H1 (cell line): ENCODE measurements at regions not wholly inside any gene's neighbourhood (a gene's known extent, or its start where the extent isn't known, plus 50 kb on each side); places are given as distances from the start of the nearest gene placed in this dataset.

Source experiments
- CTCF ChIA-PET: fragments of 300-600 bp; sonication (Branson Sonifier 250); formaldehyde crosslinking; loops from one replicate; lab custom pipeline; 2021; ENCODE audit not compliant: partially characterized antibody; lab: Charles Lee
- POLR2A ChIA-PET: fragments of 300-600 bp; sonication (Branson Sonifier 250); formaldehyde crosslinking; loops from one replicate; lab custom pipeline; 2021; ENCODE audit warnings: inconsistent platforms; ENCODE audit not compliant: partially characterized antibody; lab: Charles Lee
- DNase-seq, 2 experiments: peaks; one replicate each; pipeline versions ENCODE4 v3.0.0 to v3.0.0-alpha.2; 2010 to 2022; ENCODE audit warnings: low spot score in 2 of 2, low read depth in 1 of 2, mixed read lengths in 1 of 2
- FAIRE-seq: peaks from 2 replicates; lab custom pipeline; 2011; peaks lifted over from hg19 to GRCh38; lab: Jason Lieb, UNC
- H2AFZ ChIP-seq: 2 replicates; pipeline ENCODE4 v1.8.1; 2012; ENCODE audit warnings: low read length, inconsistent platforms
- H2AK5ac ChIP-seq: 2 replicates; pipeline ENCODE4 v1.6.1; 2013; ENCODE audit warnings: low read depth, low read length
- H2BK120ac ChIP-seq: replicated peaks from 2 replicates; pipeline ENCODE3; 2013; ENCODE audit warnings: low read depth, low read length, inconsistent platforms
- H2BK12ac ChIP-seq: 2 replicates; pipeline ENCODE4 v1.6.1; 2013; ENCODE audit warnings: low read depth, low read length
- H2BK15ac ChIP-seq: 2 replicates; pipeline ENCODE4 v1.6.1; 2013; ENCODE audit warnings: low read length
- H2BK20ac ChIP-seq: 2 replicates; pipeline ENCODE4 v1.6.1; 2013; ENCODE audit warnings: low read length
- H2BK5ac ChIP-seq: 2 replicates; pipeline ENCODE4 v1.6.1; 2013; ENCODE audit warnings: low read depth, low read length
- H3K14ac ChIP-seq: 2 replicates; pipeline ENCODE4 v1.6.1; 2013; ENCODE audit warnings: inconsistent platforms; ENCODE audit not compliant: insufficient read length
- H3K18ac ChIP-seq: 2 replicates; pipeline ENCODE4 v1.6.1; 2013; ENCODE audit warnings: low read length; ENCODE audit errors: extremely low read depth
- H3K23ac ChIP-seq: 2 replicates; pipeline ENCODE4 v1.6.1; 2013; ENCODE audit warnings: inconsistent platforms; ENCODE audit not compliant: insufficient read length
- H3K23me2 ChIP-seq: 2 replicates; pipeline ENCODE4 v1.6.1; 2013; ENCODE audit warnings: low read depth, low read length
- H3K27ac ChIP-seq: 2 replicates; pipeline ENCODE4 v1.6.1; 2011; ENCODE audit warnings: low read depth, low read length, inconsistent platforms
- H3K27me3 ChIP-seq, 4 experiments: replicated peaks in 1 of 4; 1 replicate in 1 of 4; 2 replicates in 3 of 4; pipeline versions ENCODE4 v1.6.1 to v1.8.1; 2011 to 2013; ENCODE audit warnings: low read length in 3 of 4, mild to moderate bottlenecking in 3 of 4, inconsistent platforms in 2 of 4, mixed read lengths in 2 of 4, moderate library complexity in 1 of 4; ENCODE audit not compliant: control insufficient read depth in 3 of 4, insufficient read depth in 3 of 4; ENCODE audit errors: extremely low read depth in 1 of 4
- H3K36me3 ChIP-seq, 4 experiments: 2 replicates each; pipeline versions ENCODE4 v1.6.1 to v1.8.1; 2011 to 2013; ENCODE audit warnings: mild to moderate bottlenecking in 4 of 4, low read length in 3 of 4, moderate library complexity in 2 of 4, control low read depth in 1 of 4, inconsistent platforms in 1 of 4; ENCODE audit not compliant: insufficient read depth in 4 of 4, control insufficient read depth in 2 of 4
- H3K4ac ChIP-seq: replicated peaks from 2 replicates; pipeline ENCODE3; 2013; ENCODE audit warnings: low read length, low read depth, mixed read lengths, inconsistent platforms; ENCODE audit not compliant: insufficient read length
- H3K4me1 ChIP-seq, 4 experiments: replicated peaks in 1 of 4; 1 replicate in 1 of 4; 2 replicates in 3 of 4; pipeline versions ENCODE4 v1.6.1 to v1.8.1; 2011 to 2013; ENCODE audit warnings: low read length in 3 of 4, inconsistent platforms in 2 of 4, mixed read lengths in 1 of 4; ENCODE audit not compliant: insufficient read depth in 4 of 4, control insufficient read depth in 3 of 4
- H3K4me2 ChIP-seq, 2 experiments: 2 replicates each; pipeline versions ENCODE4 v1.6.1 to v1.8.1; 2011 to 2013; ENCODE audit warnings: low read depth in 2 of 2, low read length in 2 of 2, control low read depth in 1 of 2, inconsistent platforms in 1 of 2, mild to moderate bottlenecking in 1 of 2; ENCODE audit not compliant: insufficient read depth in 1 of 2
- H3K4me3 ChIP-seq, 4 experiments: fragments of 200-600, 300-600 bp in 1 of 4; sonication (generic), shearing (Covaris generic), sonication (Bioruptor Twin) in 1 of 4; 2 replicates each; pipeline versions ENCODE4 v1.5.1 to v1.8.1; 2011 to 2016; ENCODE audit warnings: low read length in 4 of 4, low read depth in 3 of 4, control low read depth in 2 of 4, inconsistent platforms in 2 of 4, mild to moderate bottlenecking in 2 of 4, mixed read lengths in 1 of 4, moderate library complexity in 1 of 4; ENCODE audit not compliant: insufficient read depth in 2 of 4; ENCODE audit errors: extremely low read depth in 1 of 4
- H3K56ac ChIP-seq: replicated peaks from 2 replicates; pipeline ENCODE3; 2013; ENCODE audit warnings: low read depth, mild to moderate bottlenecking, mixed read lengths, low read length, inconsistent platforms; ENCODE audit not compliant: insufficient read length
- H3K79me1 ChIP-seq: 2 replicates; pipeline ENCODE4 v1.6.1; 2013; ENCODE audit warnings: low read depth, low read length, control low read depth
- H3K79me2 ChIP-seq, 2 experiments: 2 replicates each; pipeline versions ENCODE4 v1.6.1 to v1.8.1; 2012 to 2013; ENCODE audit warnings: low read length in 2 of 2, mild to moderate bottlenecking in 2 of 2, inconsistent platforms in 1 of 2; ENCODE audit not compliant: insufficient read depth in 2 of 2, control insufficient read depth in 1 of 2
- H3K9ac ChIP-seq, 4 experiments: replicated peaks in 1 of 4; 1 replicate in 1 of 4; 2 replicates in 3 of 4; pipeline versions ENCODE4 v1.6.1 to v1.8.1; 2011 to 2013; ENCODE audit warnings: low read depth in 3 of 4, low read length in 3 of 4, control low read depth in 2 of 4, mild to moderate bottlenecking in 2 of 4, moderate library complexity in 2 of 4, inconsistent platforms in 1 of 4; ENCODE audit errors: extremely low read depth in 1 of 4
- H3K9me3 ChIP-seq, 2 experiments: 2 replicates each; pipeline versions ENCODE4 v1.6.1 to v1.8.1; 2012 to 2013; ENCODE audit warnings: mild to moderate bottlenecking in 2 of 2, moderate library complexity in 2 of 2, control low read depth in 1 of 2, inconsistent platforms in 1 of 2, low read depth in 1 of 2, low read length in 1 of 2, mixed read lengths in 1 of 2; ENCODE audit not compliant: insufficient read depth in 2 of 2
- H4K20me1 ChIP-seq, 2 experiments: replicated peaks in 1 of 2; 2 replicates each; pipeline versions ENCODE3 to v1.8.1; 2011 to 2013; ENCODE audit warnings: inconsistent platforms in 2 of 2, low read length in 2 of 2, mild to moderate bottlenecking in 1 of 2; ENCODE audit not compliant: insufficient read depth in 2 of 2, control insufficient read depth in 1 of 2
- H4K5ac ChIP-seq: 2 replicates; pipeline ENCODE4 v1.6.1; 2013; ENCODE audit warnings: low read length, low read depth, mixed read lengths, inconsistent platforms; ENCODE audit not compliant: insufficient read length
- H4K8ac ChIP-seq: 2 replicates; pipeline ENCODE4 v1.8.0; 2013; ENCODE audit warnings: mild to moderate bottlenecking, moderate library complexity, low read length, inconsistent platforms; ENCODE audit not compliant: insufficient read depth; ENCODE audit errors: extremely low read depth
- H4K91ac ChIP-seq: replicated peaks from 2 replicates; pipeline ENCODE3; 2013; ENCODE audit warnings: low read length, mixed read lengths, inconsistent platforms; ENCODE audit not compliant: insufficient read length
- CHD2 ChIP-seq: IDR thresholded peaks from 2 replicates; pipeline ENCODE4 v1.6.1; 2012; ENCODE audit warnings: low read length, improper control_type of control experiment
- SRF ChIP-seq: IDR thresholded peaks from 2 replicates; pipeline ENCODE4 v1.6.1; 2011; ENCODE audit warnings: mild to moderate bottlenecking, low read depth, low read length, moderate library complexity
- TF ChIP-seq, protein P1 (sequence below): IDR thresholded peaks from 2 replicates; pipeline ENCODE4 v1.6.1; 2012; ENCODE audit warnings: low read length, inconsistent platforms

DNA sequence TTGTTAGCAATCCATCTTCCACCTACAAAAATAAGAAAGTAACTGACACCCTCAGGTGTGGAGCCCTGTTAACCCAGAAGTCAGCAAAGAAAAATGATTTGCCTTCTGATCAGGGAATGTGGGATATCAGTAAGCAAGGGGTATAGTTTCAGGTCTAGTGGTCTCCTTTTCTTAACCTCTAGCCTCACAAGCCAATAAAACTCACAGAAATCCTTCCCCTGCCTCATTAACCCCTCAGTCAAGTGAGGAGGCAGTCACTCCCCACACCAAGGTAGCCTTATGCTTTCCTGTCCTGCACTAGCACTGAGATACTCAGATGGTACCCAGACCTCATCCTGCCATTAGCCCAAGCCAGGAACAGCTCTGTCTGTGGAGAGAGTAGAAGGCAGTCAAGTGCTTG is 103.4 kb upstream of the VASH1 start:
- Histone ChIP-seq H3K18ac (no peak overlapping the region), H2BK15ac (no peak overlapping the region), H4K20me1 (no peaks in the 10 kb centered on the region), H3K27ac (no peak overlapping the region), H4K91ac (no peak overlapping the region), H3K4ac (no peak overlapping the region), H3K14ac (no peak overlapping the region), H3K36me3 (no peaks in the 10 kb centered on the region), H2AFZ (no peak overlapping the region), H3K27me3 (no peaks in the 10 kb centered on the region), H3K79me2 (no peaks in the 10 kb centered on the region), H3K23ac (no peak overlapping the region), H3K56ac (no peak overlapping the region), H2BK5ac (no peak overlapping the region), H3K9ac (no peak overlapping the region), H2BK12ac (no peak overlapping the region), H3K4me1 (no peaks in the 10 kb centered on the region), H3K4me2 (no peak overlapping the region), H3K9me3 (peaks cover 6 to 10% of the 10 kb centered on the region in 2 experiments), H2BK20ac (no peak overlapping the region), H4K5ac (no peak overlapping the region), H3K79me1 (no peaks in the 10 kb centered on the region), H2AK5ac (no peak overlapping the region), H2BK120ac (no peak overlapping the region), H3K23me2 (no peaks in the 10 kb centered on the region), H4K8ac (no peak overlapping the region), H3K4me3 (no peak overlapping the region)
- ChIA-PET POLR2A (no interaction called here), CTCF (interaction anchor here (1.3 kb wide), 1 partner anchor 10 kb away, joined by 8 read pairs; no protein-coding TSS in a partner anchor)
- FAIRE-seq (no peak), DNase-seq (no peak)
- TF ChIP-seq CHD2, result no peak
- no peak for TF ChIP-seq SRF
- TF ChIP-seq, protein P1, sequence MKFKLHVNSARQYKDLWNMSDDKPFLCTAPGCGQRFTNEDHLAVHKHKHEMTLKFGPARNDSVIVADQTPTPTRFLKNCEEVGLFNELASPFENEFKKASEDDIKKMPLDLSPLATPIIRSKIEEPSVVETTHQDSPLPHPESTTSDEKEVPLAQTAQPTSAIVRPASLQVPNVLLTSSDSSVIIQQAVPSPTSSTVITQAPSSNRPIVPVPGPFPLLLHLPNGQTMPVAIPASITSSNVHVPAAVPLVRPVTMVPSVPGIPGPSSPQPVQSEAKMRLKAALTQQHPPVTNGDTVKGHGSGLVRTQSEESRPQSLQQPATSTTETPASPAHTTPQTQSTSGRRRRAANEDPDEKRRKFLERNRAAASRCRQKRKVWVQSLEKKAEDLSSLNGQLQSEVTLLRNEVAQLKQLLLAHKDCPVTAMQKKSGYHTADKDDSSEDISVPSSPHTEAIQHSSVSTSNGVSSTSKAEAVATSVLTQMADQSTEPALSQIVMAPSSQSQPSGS, result no peak
